SK-N-SH treated with all-trans-retinoic acid at 6 μM for 48 hours (cell line): ENCODE measurements at regions not wholly inside any gene's neighbourhood (a gene's known extent, or its start where the extent isn't known, plus 50 kb on each side); places are given as distances from the start of the nearest gene placed in this dataset.

Experiments
- ATAC-seq: fragments of 200-7000 bp; cut with Tn5 transposase; 3 replicates; pipeline ENCODE4 v1.9.1; 2020; ENCODE audit warnings: mild to moderate bottlenecking, moderate library complexity
- ARNTL ChIP-seq: fragments of 450-650 bp; formaldehyde crosslinking; IDR thresholded peaks from 2 replicates; pipeline ENCODE4 v1.5.0; 2020; ENCODE audit warnings: low read depth, mild to moderate bottlenecking, moderate library complexity, borderline replicate concordance
- BACH2 ChIP-seq: fragments of 250-450 bp; sonication (Bioruptor Pico); IDR thresholded peaks from 2 replicates; pipeline ENCODE4 v1.9.0; 2021; ENCODE audit warnings: mild to moderate bottlenecking, borderline replicate concordance
- CSDC2 ChIP-seq: fragments of 250-450 bp; sonication (Bioruptor Pico); IDR thresholded peaks from 2 replicates; pipeline ENCODE4 v1.5.0; 2020; ENCODE audit warnings: mild to moderate bottlenecking, moderate library complexity
- ISL1 ChIP-seq: fragments of 250-450 bp; sonication (Bioruptor Pico); IDR thresholded peaks from 2 replicates; pipeline ENCODE4 v2.1.2; 2022; ENCODE audit warnings: mild to moderate bottlenecking, moderate library complexity
- OSR1 ChIP-seq: fragments of 250-450 bp; sonication (Bioruptor Pico); IDR thresholded peaks from 2 replicates; pipeline ENCODE4 v1.8.0; 2022; ENCODE audit warnings: moderate library complexity, mild to moderate bottlenecking, inconsistent platforms
- PPARA ChIP-seq: fragments of 250-450 bp; sonication (Bioruptor Pico); IDR thresholded peaks from 2 replicates; pipeline ENCODE4 v1.5.0; 2020; ENCODE audit warnings: mild to moderate bottlenecking, borderline replicate concordance
- RARB ChIP-seq: fragments of 250-450 bp; sonication (Bioruptor Pico); IDR thresholded peaks from 2 replicates; pipeline ENCODE4 v1.8.0; 2021; ENCODE audit warnings: mild to moderate bottlenecking, moderate library complexity
- SNAI2 ChIP-seq: fragments of 250-450 bp; sonication (Bioruptor Pico); IDR thresholded peaks from 2 replicates; pipeline ENCODE4 v1.5.0; 2020; ENCODE audit warnings: mild to moderate bottlenecking, moderate library complexity
- TCF4 ChIP-seq: fragments of 250-450 bp; sonication (Bioruptor Pico); IDR thresholded peaks from 2 replicates; pipeline ENCODE4 v1.8.0; 2021; ENCODE audit warnings: mild to moderate bottlenecking, moderate library complexity, borderline replicate concordance
- ZC3H10 ChIP-seq: fragments of 250-450 bp; sonication (Bioruptor Pico); IDR thresholded peaks from 2 replicates; pipeline ENCODE4 v1.5.1; 2021; ENCODE audit warnings: mild to moderate bottlenecking, moderate library complexity
- ZFP30 ChIP-seq: fragments of 450-650 bp; formaldehyde crosslinking; IDR thresholded peaks from 2 replicates; pipeline ENCODE4 v1.5.0; 2022; ENCODE audit warnings: mild to moderate bottlenecking, moderate library complexity
- ZNF70 ChIP-seq: fragments of 450-650 bp; formaldehyde crosslinking; IDR thresholded peaks from 2 replicates; pipeline ENCODE4 v1.5.0; 2020; ENCODE audit warnings: mild to moderate bottlenecking, moderate library complexity
- ZNF8 ChIP-seq: fragments of 450-650 bp; formaldehyde crosslinking; IDR thresholded peaks from 2 replicates; pipeline ENCODE4 v1.5.0; 2020; ENCODE audit warnings: mild to moderate bottlenecking, moderate library complexity
- TF ChIP-seq, protein P1 (sequence below): fragments of 250-450 bp; sonication (Bioruptor Pico); IDR thresholded peaks from 2 replicates; pipeline ENCODE4 v1.8.0; 2021; ENCODE audit warnings: low read depth, mild to moderate bottlenecking, moderate library complexity, borderline replicate concordance
- TF ChIP-seq, protein P2 (sequence below): fragments of 250-450 bp; sonication (Bioruptor Pico); IDR thresholded peaks from 2 replicates; pipeline ENCODE4 v1.5.1; 2021; ENCODE audit warnings: mild to moderate bottlenecking, moderate library complexity
- TF ChIP-seq, protein P3 (sequence below): fragments of 250-450 bp; sonication (Bioruptor Pico); IDR thresholded peaks from 2 replicates; pipeline ENCODE4 v1.8.0; 2020; ENCODE audit warnings: mild to moderate bottlenecking, moderate library complexity, borderline replicate concordance
- TF ChIP-seq, protein P4 (sequence below): fragments of 250-450 bp; sonication (Bioruptor Pico); IDR thresholded peaks from 2 replicates; pipeline ENCODE4 v1.5.0; 2020; ENCODE audit warnings: mild to moderate bottlenecking, moderate library complexity
- TF ChIP-seq, protein P5 (sequence below): fragments of 250-450 bp; sonication (Bioruptor Pico); IDR thresholded peaks from 2 replicates; pipeline ENCODE4 v1.5.1; 2020; ENCODE audit warnings: low read depth, mild to moderate bottlenecking, moderate library complexity

DNA sequence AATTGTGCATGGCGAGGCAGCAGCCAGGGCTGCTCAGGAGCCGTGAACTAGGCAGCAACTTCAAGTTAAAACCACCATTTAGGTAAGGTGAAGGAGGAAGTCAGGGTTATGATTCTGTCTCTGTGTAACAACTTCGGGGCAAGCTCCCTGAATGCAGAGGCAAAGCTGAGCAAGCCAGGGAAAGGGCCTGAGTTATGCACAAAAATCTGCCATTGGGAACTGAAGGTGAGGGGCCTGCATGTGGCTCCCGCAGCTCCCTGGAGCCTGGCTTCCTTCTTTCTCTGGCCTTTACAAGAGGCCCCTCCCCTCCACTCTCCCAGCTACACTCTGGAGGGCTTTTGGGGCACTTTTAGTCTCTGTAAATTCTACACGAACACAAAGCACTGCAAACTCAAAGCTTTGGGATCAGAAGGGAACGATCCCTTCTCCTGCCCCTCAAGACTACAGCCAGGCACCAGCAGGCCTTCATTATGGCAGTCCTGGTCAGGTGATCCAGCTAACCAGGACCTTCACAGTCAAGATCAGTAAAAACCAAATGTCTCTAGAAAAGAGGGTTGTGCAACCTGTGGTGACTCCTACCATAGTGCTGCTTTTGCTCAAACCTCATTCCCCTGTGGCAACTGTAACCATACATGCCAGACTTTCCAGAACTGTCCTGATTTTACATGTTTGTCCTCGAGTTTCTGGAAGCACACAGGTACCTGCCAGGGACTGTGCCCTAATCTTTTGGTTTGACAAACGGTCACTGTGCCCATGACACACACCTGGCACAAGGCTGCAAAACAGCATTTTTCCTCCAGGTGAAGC lies 67.2 kb upstream of the PTGR2 start:
- ATAC-seq, result no peak
- TF ChIP-seq RARB (CRISPR knock-in tag) (no peak), ARNTL (CRISPR knock-in tag) (no peak), ZC3H10 (CRISPR knock-in tag) (no peak), ZFP30 (CRISPR knock-in tag) (no peak), ZNF8 (no peak), TCF4 (no peak), PPARA (no peak), OSR1 (no peak)
- TF ChIP-seq, protein P1, sequence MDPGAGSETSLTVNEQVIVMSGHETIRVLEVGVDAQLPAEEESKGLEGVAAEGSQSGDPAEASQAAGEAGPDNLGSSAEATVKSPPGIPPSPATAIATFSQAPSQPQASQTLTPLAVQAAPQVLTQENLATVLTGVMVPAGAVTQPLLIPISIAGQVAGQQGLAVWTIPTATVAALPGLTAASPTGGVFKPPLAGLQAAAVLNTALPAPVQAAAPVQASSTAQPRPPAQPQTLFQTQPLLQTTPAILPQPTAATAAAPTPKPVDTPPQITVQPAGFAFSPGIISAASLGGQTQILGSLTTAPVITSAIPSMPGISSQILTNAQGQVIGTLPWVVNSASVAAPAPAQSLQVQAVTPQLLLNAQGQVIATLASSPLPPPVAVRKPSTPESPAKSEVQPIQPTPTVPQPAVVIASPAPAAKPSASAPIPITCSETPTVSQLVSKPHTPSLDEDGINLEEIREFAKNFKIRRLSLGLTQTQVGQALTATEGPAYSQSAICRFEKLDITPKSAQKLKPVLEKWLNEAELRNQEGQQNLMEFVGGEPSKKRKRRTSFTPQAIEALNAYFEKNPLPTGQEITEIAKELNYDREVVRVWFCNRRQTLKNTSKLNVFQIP (CRISPR knock-in tag), result no peak
- TF ChIP-seq, protein P2, sequence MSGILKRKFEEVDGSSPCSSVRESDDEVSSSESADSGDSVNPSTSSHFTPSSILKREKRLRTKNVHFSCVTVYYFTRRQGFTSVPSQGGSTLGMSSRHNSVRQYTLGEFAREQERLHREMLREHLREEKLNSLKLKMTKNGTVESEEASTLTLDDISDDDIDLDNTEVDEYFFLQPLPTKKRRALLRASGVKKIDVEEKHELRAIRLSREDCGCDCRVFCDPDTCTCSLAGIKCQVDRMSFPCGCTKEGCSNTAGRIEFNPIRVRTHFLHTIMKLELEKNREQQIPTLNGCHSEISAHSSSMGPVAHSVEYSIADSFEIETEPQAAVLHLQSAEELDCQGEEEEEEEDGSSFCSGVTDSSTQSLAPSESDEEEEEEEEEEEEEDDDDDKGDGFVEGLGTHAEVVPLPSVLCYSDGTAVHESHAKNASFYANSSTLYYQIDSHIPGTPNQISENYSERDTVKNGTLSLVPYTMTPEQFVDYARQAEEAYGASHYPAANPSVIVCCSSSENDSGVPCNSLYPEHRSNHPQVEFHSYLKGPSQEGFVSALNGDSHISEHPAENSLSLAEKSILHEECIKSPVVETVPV (CRISPR knock-in tag), result no peak

DNA sequence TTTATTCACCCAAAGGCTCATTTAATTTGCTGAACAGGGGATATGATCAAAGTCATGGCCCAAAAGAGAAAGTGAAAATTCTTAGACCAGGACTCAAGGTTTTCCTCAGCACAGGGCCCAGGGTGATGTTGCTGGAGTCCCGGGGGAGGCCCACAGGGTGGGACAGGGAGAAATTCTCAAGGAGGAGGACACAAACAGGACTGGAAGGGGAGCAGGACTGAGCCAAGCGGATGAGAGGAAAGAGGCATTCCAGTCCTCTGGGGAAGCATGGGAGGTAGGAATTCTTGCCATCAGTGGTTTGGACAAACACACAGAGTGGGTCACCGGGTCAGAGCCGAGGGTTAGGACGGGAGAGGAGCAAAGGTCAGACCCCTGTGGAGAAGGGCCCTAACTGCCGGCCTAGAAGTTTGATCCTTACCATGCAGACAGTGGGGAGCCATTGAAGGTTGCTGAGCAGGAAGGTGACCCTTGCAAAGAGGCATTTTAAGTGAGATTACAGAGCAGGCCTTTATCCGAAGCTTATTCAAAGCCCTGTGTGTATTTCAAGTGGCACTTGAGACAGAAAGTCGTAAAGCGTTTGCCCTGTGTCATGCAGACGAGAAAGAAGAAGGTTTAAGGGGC lies 68.4 kb upstream of the PTGR2 start:
- ATAC-seq, result no peak
- TF ChIP-seq SNAI2 (CRISPR knock-in tag) (no peak), TCF4 (no peak), ZNF8 (no peak), OSR1 (no peak), BACH2 (CRISPR knock-in tag) (no peak), ARNTL (CRISPR knock-in tag) (no peak), ISL1 (CRISPR knock-in tag) (no peak)

DNA sequence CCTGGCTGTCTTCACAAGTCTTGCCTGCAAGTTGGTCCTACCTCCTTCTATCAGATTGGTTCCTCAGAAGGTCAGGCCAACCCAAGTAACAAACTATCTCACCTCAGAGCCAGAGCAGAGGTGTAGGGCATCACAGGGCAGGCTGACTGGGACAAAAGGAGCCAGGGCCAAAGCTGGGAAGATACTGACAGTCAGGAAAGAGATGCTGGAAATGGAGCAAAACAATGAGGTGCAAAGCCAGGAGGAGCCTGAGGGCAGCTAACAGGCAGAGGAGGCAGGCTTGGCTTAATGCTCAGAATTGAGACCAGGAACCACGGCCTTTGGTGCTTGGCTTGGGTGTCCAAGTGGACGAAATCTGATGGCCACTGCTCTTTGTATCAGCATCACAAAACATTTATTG lies 68.4 kb upstream of the PNMA1 start:
- TF ChIP-seq BACH2 (CRISPR knock-in tag), result no peak
- TF ChIP-seq, protein P2 (CRISPR knock-in tag), result no peak
- ATAC-seq, result no peak

DNA sequence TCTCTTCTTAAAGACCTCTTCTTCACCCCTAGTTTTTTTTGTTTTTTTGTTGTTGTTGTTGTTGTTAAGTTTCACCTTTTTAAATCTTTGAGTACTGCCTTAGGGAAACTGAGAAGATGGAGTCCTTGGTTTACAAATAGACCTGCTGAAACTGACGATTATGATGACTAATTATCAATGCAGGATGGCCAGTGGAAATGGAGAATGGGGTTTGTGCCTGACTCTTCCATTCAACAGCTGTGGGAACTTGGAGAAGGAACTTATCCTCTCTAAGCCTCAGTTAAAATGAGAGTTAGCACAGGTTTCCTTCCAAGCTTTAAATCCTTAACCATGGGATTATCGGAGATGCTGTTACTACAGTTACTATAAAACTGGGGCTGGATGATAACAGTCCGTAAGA lies 66.7 kb upstream of the PNMA1 start:
- TF ChIP-seq, protein P2 (CRISPR knock-in tag), result no peak
- TF ChIP-seq BACH2 (CRISPR knock-in tag) (no peak), CSDC2 (CRISPR knock-in tag) (no peak), PPARA (no peak), SNAI2 (CRISPR knock-in tag) (no peak), ISL1 (CRISPR knock-in tag) (no peak)
- TF ChIP-seq, protein P3, sequence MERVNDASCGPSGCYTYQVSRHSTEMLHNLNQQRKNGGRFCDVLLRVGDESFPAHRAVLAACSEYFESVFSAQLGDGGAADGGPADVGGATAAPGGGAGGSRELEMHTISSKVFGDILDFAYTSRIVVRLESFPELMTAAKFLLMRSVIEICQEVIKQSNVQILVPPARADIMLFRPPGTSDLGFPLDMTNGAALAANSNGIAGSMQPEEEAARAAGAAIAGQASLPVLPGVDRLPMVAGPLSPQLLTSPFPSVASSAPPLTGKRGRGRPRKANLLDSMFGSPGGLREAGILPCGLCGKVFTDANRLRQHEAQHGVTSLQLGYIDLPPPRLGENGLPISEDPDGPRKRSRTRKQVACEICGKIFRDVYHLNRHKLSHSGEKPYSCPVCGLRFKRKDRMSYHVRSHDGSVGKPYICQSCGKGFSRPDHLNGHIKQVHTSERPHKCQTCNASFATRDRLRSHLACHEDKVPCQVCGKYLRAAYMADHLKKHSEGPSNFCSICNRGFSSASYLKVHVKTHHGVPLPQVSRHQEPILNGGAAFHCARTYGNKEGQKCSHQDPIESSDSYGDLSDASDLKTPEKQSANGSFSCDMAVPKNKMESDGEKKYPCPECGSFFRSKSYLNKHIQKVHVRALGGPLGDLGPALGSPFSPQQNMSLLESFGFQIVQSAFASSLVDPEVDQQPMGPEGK (CRISPR knock-in tag), result no peak
- no peak for ATAC-seq

DNA sequence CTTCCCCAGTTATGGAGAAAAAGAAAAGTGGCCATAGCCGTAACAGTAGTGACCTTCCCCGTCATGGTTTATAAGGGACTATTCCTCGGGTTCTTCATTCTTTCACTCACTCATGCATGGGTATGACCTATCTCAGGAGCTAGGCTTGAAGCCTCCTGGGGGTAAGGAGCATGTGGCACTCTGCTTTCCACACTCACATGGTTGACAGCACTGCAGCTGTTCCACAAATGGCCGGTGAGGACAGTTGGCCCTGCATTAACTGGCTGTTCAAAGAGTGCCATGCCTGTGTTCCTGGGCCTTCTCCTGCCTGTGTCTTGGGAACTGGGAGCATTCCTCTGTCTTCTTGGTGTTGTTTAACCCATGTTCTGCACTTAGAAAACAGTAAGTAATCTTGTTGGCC lies 66.2 kb upstream of the PNMA1 start:
- no peak for TF ChIP-seq ZNF8
- TF ChIP-seq, protein P4, sequence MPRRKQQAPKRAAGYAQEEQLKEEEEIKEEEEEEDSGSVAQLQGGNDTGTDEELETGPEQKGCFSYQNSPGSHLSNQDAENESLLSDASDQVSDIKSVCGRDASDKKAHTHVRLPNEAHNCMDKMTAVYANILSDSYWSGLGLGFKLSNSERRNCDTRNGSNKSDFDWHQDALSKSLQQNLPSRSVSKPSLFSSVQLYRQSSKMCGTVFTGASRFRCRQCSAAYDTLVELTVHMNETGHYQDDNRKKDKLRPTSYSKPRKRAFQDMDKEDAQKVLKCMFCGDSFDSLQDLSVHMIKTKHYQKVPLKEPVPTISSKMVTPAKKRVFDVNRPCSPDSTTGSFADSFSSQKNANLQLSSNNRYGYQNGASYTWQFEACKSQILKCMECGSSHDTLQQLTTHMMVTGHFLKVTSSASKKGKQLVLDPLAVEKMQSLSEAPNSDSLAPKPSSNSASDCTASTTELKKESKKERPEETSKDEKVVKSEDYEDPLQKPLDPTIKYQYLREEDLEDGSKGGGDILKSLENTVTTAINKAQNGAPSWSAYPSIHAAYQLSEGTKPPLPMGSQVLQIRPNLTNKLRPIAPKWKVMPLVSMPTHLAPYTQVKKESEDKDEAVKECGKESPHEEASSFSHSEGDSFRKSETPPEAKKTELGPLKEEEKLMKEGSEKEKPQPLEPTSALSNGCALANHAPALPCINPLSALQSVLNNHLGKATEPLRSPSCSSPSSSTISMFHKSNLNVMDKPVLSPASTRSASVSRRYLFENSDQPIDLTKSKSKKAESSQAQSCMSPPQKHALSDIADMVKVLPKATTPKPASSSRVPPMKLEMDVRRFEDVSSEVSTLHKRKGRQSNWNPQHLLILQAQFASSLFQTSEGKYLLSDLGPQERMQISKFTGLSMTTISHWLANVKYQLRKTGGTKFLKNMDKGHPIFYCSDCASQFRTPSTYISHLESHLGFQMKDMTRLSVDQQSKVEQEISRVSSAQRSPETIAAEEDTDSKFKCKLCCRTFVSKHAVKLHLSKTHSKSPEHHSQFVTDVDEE (CRISPR knock-in tag), result no peak
- TF ChIP-seq, protein P5, sequence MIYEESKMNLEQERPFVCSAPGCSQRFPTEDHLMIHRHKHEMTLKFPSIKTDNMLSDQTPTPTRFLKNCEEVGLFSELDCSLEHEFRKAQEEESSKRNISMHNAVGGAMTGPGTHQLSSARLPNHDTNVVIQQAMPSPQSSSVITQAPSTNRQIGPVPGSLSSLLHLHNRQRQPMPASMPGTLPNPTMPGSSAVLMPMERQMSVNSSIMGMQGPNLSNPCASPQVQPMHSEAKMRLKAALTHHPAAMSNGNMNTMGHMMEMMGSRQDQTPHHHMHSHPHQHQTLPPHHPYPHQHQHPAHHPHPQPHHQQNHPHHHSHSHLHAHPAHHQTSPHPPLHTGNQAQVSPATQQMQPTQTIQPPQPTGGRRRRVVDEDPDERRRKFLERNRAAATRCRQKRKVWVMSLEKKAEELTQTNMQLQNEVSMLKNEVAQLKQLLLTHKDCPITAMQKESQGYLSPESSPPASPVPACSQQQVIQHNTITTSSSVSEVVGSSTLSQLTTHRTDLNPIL (CRISPR knock-in tag), result no peak
- TF ChIP-seq ARNTL (CRISPR knock-in tag), result no peak
- no peak for TF ChIP-seq ZNF70
- TF ChIP-seq, protein P2 (CRISPR knock-in tag), result no peak
- ATAC-seq, result no peak
